NB4 (cell line): ENCODE measurements at regions not wholly inside any gene's neighbourhood (a gene's known extent, or its start where the extent isn't known, plus 50 kb on each side); places are given as distances from the start of the nearest gene placed in this dataset.

Experiments used
- MYC ChIP-seq: IDR thresholded peaks from 2 replicates; pipeline ENCODE4 v1.6.1; 2011; ENCODE audit warnings: low read depth, low read length
- POLR2A ChIP-seq: IDR thresholded peaks from 2 replicates; pipeline ENCODE4 v1.6.1; 2011; ENCODE audit warnings: mild to moderate bottlenecking; ENCODE audit not compliant: insufficient read length; ENCODE audit errors: extremely low read depth
- TF ChIP-seq, protein P1 (sequence below): IDR thresholded peaks from one replicate; pipeline ENCODE4 v1.5.1; 2012; ENCODE audit warnings: low read depth, low read length
- TF ChIP-seq, protein P2 (sequence below): IDR thresholded peaks from 2 replicates; pipeline ENCODE4 v1.6.1; 2011; ENCODE audit warnings: low read depth, low read length

DNA sequence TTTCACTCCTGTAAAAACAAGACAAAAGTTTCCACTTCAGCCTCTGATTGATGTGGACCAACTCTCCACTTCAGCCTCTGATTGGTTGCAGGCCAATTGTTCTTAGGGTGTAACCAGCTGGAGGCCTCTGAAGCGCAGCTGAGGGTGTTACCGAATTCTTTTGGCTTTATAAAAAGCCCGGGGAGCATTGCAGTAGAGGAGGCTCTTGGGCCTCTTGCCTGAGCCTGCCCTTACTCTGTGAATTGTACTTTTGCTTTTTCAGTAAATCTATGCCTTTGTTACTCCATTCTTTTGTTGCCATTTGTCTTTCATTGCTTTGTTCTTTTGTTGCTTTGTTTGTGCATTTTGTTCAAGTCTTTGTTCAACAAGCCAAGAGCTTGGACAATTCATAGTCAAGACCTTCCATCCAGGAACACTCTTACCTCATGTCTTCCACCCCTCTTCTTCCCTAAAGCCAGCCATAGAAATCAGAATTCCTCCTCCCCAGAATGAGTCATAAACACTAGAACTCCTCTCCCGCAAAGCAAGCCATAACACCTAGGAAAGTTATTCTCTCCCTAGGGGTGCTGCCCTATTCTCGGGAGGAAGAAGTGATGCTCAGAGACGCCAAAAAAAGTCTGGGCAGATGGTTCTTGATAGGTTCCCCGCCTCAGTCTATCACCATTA lies 53.5 kb upstream of the ARMC3 start:
- TF ChIP-seq, protein P1, sequence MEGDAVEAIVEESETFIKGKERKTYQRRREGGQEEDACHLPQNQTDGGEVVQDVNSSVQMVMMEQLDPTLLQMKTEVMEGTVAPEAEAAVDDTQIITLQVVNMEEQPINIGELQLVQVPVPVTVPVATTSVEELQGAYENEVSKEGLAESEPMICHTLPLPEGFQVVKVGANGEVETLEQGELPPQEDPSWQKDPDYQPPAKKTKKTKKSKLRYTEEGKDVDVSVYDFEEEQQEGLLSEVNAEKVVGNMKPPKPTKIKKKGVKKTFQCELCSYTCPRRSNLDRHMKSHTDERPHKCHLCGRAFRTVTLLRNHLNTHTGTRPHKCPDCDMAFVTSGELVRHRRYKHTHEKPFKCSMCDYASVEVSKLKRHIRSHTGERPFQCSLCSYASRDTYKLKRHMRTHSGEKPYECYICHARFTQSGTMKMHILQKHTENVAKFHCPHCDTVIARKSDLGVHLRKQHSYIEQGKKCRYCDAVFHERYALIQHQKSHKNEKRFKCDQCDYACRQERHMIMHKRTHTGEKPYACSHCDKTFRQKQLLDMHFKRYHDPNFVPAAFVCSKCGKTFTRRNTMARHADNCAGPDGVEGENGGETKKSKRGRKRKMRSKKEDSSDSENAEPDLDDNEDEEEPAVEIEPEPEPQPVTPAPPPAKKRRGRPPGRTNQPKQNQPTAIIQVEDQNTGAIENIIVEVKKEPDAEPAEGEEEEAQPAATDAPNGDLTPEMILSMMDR: no peak
- TF ChIP-seq POLR2A: no peak
- TF ChIP-seq, protein P2, sequence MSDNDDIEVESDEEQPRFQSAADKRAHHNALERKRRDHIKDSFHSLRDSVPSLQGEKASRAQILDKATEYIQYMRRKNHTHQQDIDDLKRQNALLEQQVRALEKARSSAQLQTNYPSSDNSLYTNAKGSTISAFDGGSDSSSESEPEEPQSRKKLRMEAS: no peak
- TF ChIP-seq MYC: no peak
